Left lung (tissue), 4 donors: ENCODE measurements at regions not wholly inside any gene's neighbourhood (a gene's known extent, or its start where the extent isn't known, plus 50 kb on each side); places are given as distances from the start of the nearest gene placed in this dataset.
A peak's percentile ranks its signal among the peaks of the same experiment; 100 is the strongest.

Experiments used
- ATAC-seq: fragments of 200-7000 bp; cut with Tn5 transposase; one replicate; pipeline ENCODE4 v1.9.1; 2020; ENCODE audit warnings: moderate library complexity
- DNase-seq, 4 donors: peaks; one replicate each; pipeline ENCODE4 v3.0.0-alpha.2; 2013 to 2020
- H3K27ac ChIP-seq, 2 donors: fragments of 200-600 bp; sonication (generic) in 1 of 2; one replicate each; pipeline versions ENCODE4 v1.5.0 to v1.8.0; 2020 to 2021
- H3K27me3 ChIP-seq, 2 donors: fragments of 200-600 bp; sonication (generic) in 1 of 2; one replicate each; pipeline versions ENCODE4 v1.5.0 to v1.8.0; 2020 to 2021
- H3K36me3 ChIP-seq, 2 donors: fragments of 200-600 bp; sonication (generic) in 1 of 2; one replicate each; pipeline versions ENCODE4 v1.5.0 to v1.8.0; 2020 to 2021
- H3K4me1 ChIP-seq, 2 donors: fragments of 200-600 bp; one replicate each; pipeline ENCODE4 v1.8.0; 2021
- H3K4me3 ChIP-seq, 2 donors: fragments of 200-600 bp; sonication (generic) in 1 of 2; one replicate each; pipeline versions ENCODE4 v1.5.0 to v1.8.0; 2020 to 2021; ENCODE audit warnings: mild to moderate bottlenecking in 1 of 2
- H3K9me3 ChIP-seq, 2 donors: fragments of 200-600 bp; sonication (generic) in 1 of 2; one replicate each; pipeline versions ENCODE4 v1.5.0 to v1.8.0; 2020 to 2021
- CTCF ChIP-seq, 2 donors: fragments of 200-600 bp; sonication (generic) in 1 of 2; IDR thresholded peaks; one replicate each; pipeline versions ENCODE4 v1.5.0 to v1.8.0; 2021; ENCODE audit warnings: antibody characterized with exemption in 2 of 2
- intact Hi-C, 2 donors: fragments of 100-400 bp; cut with DNase I; formaldehyde crosslinking; loops; one replicate each; pipeline versions ENCODE4 v1.11.2 to v1.14.2; 2022
- donor health status: DM: no; HTN: yes; CAD: no.
- donor health status: DM: no; HTN: no; CAD: no.

GRCh38 chr2:107325981-107326786, 440.2 kb upstream of the ST6GAL2 start:
- H3K4me1 ChIP-seq = no peaks in the 10 kb centered on the region
- H3K36me3 ChIP-seq = no peaks in the 10 kb centered on the region
- H3K4me3 ChIP-seq = no peak overlapping the region
- no peaks in the 10 kb centered on the region for H3K27me3 ChIP-seq
- H3K27ac ChIP-seq = no peak overlapping the region
- DNase-seq (peak in 1 of 4 donors; percentile 2), ATAC-seq (peak; percentile 53)
- peaks cover 0 to 38% of the 10 kb centered on the region in 2 donors for H3K9me3 ChIP-seq
- intact Hi-C loops = no loop called here
- no peak for TF ChIP-seq CTCF (IDR thresholded peaks at IDR 0.05)

DNA sequence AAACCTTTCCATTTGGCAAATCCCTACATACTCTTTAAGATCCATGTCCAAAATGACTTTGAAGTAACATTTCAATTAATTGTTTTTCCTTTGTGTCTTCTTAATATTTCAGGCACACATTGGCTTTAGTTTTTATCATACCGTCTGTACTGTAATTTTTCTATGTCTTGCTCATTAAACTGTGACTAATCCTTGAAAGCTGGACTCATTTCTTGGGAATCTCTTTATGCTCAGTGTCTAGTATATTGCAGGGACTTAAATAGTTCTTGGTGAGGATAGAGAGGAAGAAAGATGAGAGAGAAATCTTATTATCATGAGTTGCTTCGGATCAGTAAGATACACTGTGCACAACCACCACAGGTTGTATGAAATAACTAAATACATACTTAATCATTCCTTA, 448.3 kb upstream of the ST6GAL2 start:
- intact Hi-C loops = no loop called here
- no peak for ATAC-seq
- Histone ChIP-seq H3K4me1 (no peaks in the 10 kb centered on the region), H3K27ac (no peak overlapping the region), H3K4me3 (no peak overlapping the region), H3K27me3 (no peaks in the 10 kb centered on the region), H3K36me3 (no peaks in the 10 kb centered on the region), H3K9me3 (peaks cover 0 to 22% of the 10 kb centered on the region in 2 donors)
- TF ChIP-seq CTCF (IDR thresholded peaks at IDR 0.05) = no peak
- DNase-seq = no peak

DNA sequence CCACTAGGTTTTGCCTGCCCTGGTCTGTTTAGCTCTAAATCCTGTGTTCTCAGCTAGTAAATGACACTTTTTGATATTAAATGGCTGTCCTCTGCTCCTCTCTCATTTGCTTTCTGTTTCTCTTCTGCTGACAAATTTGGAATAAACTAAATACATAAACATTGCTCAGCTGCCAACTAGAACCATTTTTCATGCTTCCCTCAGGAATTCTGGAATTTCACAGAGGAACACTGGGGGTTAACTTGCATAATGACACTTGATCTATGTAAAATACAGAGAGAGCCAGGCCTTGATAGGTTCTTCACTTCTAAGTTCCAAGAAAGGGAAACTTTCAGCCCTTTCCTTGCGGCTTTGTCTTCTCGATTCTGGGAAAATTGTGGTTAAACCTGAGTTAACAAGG, 450.6 kb upstream of the ST6GAL2 start:
- no peak for DNase-seq
- H3K36me3 ChIP-seq = no peaks in the 10 kb centered on the region
- no peak overlapping the region for H3K27ac ChIP-seq
- H3K27me3 ChIP-seq = no peaks in the 10 kb centered on the region
- peaks cover 0 to 17% of the 10 kb centered on the region in 2 donors for H3K9me3 ChIP-seq
- ATAC-seq = no peak
- no peak overlapping the region for H3K4me3 ChIP-seq
- TF ChIP-seq CTCF (IDR thresholded peaks at IDR 0.05) = no peak
- H3K4me1 ChIP-seq = no peaks in the 10 kb centered on the region
- intact Hi-C loops = no loop called here

GRCh38 chr2:107337209-107337898, 451.4 kb upstream of the ST6GAL2 start:
- peak; percentile 66 for ATAC-seq
- Histone ChIP-seq H3K4me3 (no peak overlapping the region), H3K27ac (no peak overlapping the region), H3K36me3 (no peaks in the 10 kb centered on the region), H3K9me3 (peaks cover 0 to 20% of the 10 kb centered on the region in 2 donors), H3K4me1 (no peaks in the 10 kb centered on the region), H3K27me3 (no peaks in the 10 kb centered on the region)
- DNase-seq = no peak
- no peak for TF ChIP-seq CTCF (IDR thresholded peaks at IDR 0.05)
- intact Hi-C loops = no loop called here

- Histone ChIP-seq H3K9me3 (peaks cover 0 to 26% of the 10 kb centered on the region in 2 donors), H3K4me3 (no peak overlapping the region), H3K27ac (no peak overlapping the region), H3K36me3 (no peaks in the 10 kb centered on the region), H3K27me3 (no peaks in the 10 kb centered on the region), H3K4me1 (no peaks in the 10 kb centered on the region)
- DNase-seq (no peak), ATAC-seq (no peak)
- no peak for TF ChIP-seq CTCF (IDR thresholded peaks at IDR 0.05)
- intact Hi-C loops = no loop called here
These were observed 452.1 kb upstream of the ST6GAL2 start for GRCh38 chr2:107338059-107338458.
